Right lobe of liver (tissue), 6 donors: ENCODE measurements at regions not wholly inside any gene's neighbourhood (a gene's known extent, or its start where the extent isn't known, plus 50 kb on each side); places are given as distances from the start of the nearest gene placed in this dataset.

Experiments
- ATAC-seq, 4 donors: fragments of 200-7000 bp; cut with Tn5 transposase; one replicate each; pipeline ENCODE4 v1.9.1; 2020; ENCODE audit warnings: mild to moderate bottlenecking in 4 of 4, moderate library complexity in 4 of 4
- DNase-seq, 3 donors: peaks; one replicate each; pipeline ENCODE4 v3.0.0-alpha.2; 2020
- H3K27ac ChIP-seq, 3 donors: fragments of 200-600 bp; one replicate each; pipeline ENCODE4 v1.8.0; 2022
- H3K27me3 ChIP-seq, 2 donors: fragments of 200-600 bp; one replicate each; pipeline ENCODE4 v1.8.0; 2022
- H3K36me3 ChIP-seq, 4 donors: fragments of 200-600 bp; sonication (generic) in 1 of 4; one replicate each; pipeline versions ENCODE4 v1.5.1 to v1.8.0; 2017 to 2022; ENCODE audit warnings: control low read depth in 1 of 4
- H3K4me1 ChIP-seq, 4 donors: fragments of 200-600 bp; sonication (generic) in 1 of 4; one replicate each; pipeline versions ENCODE4 v1.5.1 to v1.8.0; 2017 to 2022; ENCODE audit warnings: control low read depth in 1 of 4
- H3K4me3 ChIP-seq, 3 donors: fragments of 200-600 bp; one replicate each; pipeline ENCODE4 v1.8.0; 2022
- H3K9me3 ChIP-seq, 4 donors: fragments of 200-600 bp; sonication (generic) in 1 of 4; one replicate each; pipeline versions ENCODE4 v1.5.1 to v1.8.0; 2017 to 2022; ENCODE audit warnings: control low read depth in 1 of 4
- POLR2A ChIP-seq: fragments of 450-650 bp; IDR thresholded peaks from one replicate; pipeline ENCODE4 v1.6.1; 2017; ENCODE audit warnings: antibody characterized with exemption, mild to moderate bottlenecking
- WGBS: methylation state at CpG from one replicate; pipeline ENCODE4 v1.1.6; 2018; ENCODE audit warnings: low coverage, low lambda C conversion rate; ENCODE audit not compliant: insufficient coverage; ENCODE audit errors: missing lambda C conversion rate; 5-methylcytosine and 5-hydroxymethylcytosine counted together
- intact Hi-C, 2 donors: fragments of 100-400 bp; cut with DNase I; formaldehyde crosslinking; loops; one replicate each; pipeline versions ENCODE4 v1.11.2 to v1.14.1; 2022
- TF ChIP-seq, protein P1 (sequence below), 4 donors: fragments of 200-600 bp in 3 of 4; fragments of 450-650 bp in 1 of 4; IDR thresholded peaks; one replicate each; pipeline versions ENCODE4 v1.5.1 to v1.8.0; 2016 to 2022; ENCODE audit warnings: antibody characterized with exemption in 4 of 4, mild to moderate bottlenecking in 2 of 4
- donor health status: DM: no; HTN: yes; CAD: no.
- donor health status: DM: no; HTN: no; CAD: no.
- donor health status: DM: no; HTN: no; CAD: no.
- donor health status: DM: no; HTN: yes; CAD: no.
- donor health status: DM: no; HTN: yes; CAD: no.

DNA sequence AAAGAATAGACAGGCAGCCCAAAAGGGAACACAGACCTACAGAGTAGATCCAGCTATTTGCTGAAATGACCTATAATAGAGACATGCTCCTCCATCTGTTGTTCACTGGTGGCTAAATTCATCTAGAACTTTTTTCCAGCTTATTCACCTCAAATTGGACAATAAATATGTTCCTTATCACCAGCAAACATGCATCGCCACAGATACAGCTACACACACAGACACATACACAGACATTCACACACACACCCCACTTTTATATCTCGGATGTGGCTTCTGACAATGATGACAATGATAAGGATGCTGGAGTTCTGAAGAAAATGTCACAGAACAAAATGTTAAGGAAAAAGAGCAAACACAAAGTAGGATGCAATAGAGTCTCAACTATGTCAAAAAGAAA lies 175.4 kb downstream of the LSM5 start:
- no peak overlapping the region for H3K27ac ChIP-seq
- no peak for TF ChIP-seq POLR2A
- TF ChIP-seq, protein P1, sequence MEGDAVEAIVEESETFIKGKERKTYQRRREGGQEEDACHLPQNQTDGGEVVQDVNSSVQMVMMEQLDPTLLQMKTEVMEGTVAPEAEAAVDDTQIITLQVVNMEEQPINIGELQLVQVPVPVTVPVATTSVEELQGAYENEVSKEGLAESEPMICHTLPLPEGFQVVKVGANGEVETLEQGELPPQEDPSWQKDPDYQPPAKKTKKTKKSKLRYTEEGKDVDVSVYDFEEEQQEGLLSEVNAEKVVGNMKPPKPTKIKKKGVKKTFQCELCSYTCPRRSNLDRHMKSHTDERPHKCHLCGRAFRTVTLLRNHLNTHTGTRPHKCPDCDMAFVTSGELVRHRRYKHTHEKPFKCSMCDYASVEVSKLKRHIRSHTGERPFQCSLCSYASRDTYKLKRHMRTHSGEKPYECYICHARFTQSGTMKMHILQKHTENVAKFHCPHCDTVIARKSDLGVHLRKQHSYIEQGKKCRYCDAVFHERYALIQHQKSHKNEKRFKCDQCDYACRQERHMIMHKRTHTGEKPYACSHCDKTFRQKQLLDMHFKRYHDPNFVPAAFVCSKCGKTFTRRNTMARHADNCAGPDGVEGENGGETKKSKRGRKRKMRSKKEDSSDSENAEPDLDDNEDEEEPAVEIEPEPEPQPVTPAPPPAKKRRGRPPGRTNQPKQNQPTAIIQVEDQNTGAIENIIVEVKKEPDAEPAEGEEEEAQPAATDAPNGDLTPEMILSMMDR (IDR thresholded peaks at IDR 0.05): no peak
- DNase-seq: no peak
- ATAC-seq: no peak
- no peak overlapping the region for H3K4me3 ChIP-seq
- H3K9me3 ChIP-seq: no peaks in the 10 kb centered on the region
- 71% methylated on average over 2 of the region's 2 CpGs for WGBS
- no peaks in the 10 kb centered on the region for H3K4me1 ChIP-seq
- H3K27me3 ChIP-seq: no peaks in the 10 kb centered on the region
- intact Hi-C loops: no loop called here
- no peaks in the 10 kb centered on the region for H3K36me3 ChIP-seq

DNA sequence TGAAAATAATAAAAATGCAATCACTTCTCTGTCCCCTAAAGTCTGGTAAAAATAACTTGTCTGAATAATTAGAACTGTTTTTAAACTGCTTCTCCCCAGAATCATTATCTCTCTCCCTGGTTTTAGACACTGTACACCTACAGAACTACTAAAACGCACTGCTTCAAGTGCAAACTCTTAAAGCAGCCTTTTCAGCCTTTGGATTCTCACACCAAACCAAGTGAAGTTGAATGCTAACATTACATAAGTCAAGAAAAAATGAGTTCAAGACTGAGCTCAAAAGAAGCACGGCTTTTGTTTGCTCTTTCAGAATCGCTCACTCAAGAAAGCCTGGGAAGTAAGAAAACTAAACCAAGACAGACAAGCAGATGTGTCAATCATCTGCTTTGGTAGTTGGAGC lies 188.8 kb downstream of the LSM5 start:
- Histone ChIP-seq H3K9me3 (no peaks in the 10 kb centered on the region), H3K27me3 (no peaks in the 10 kb centered on the region), H3K4me3 (no peak overlapping the region), H3K36me3 (no peaks in the 10 kb centered on the region), H3K27ac (no peak overlapping the region), H3K4me1 (no peaks in the 10 kb centered on the region)
- DNase-seq (no peak), ATAC-seq (no peak)
- TF ChIP-seq, protein P1 (IDR thresholded peaks at IDR 0.05): no peak
- no peak for TF ChIP-seq POLR2A
- 59% methylated on average over 3 of the region's 3 CpGs for WGBS
- intact Hi-C loops: no loop called here

DNA sequence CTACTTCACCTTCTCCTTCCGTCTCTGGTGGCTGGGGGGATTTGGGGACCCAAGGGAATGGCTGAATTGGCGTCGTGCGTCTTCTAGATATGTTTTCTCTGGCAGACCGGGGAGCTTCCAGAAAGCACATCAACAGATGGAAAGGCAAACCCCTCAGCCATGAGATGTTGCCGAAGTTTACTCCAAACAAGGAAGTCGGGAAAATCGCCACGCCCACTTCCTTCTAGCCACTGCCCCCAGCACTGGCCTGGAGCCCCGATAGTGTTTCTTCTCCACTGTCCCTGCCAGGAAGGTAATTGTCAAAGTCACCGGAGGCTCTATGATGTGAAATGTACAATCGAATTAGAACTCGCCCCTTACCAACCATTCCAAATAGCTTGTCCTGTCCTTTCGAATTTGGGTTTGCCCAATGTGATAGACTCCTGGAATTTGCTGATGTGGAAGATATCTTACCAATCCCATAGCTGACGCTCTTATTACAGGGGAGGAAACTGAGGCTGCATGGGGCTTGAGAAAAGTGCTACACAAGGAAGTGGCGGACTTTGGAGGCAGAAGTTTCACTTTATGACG lies 191.0 kb downstream of the LSM5 start:
- H3K4me1 ChIP-seq: no peaks in the 10 kb centered on the region
- intact Hi-C loops: no loop called here
- 20% methylated on average over 12 of the region's 17 CpGs for WGBS
- H3K27ac ChIP-seq: no peak overlapping the region
- no peaks in the 10 kb centered on the region for H3K36me3 ChIP-seq
- TF ChIP-seq POLR2A: no peak
- TF ChIP-seq, protein P1 (IDR thresholded peaks at IDR 0.05): no peak
- DNase-seq (peak in 1 of 3 donors; percentile 21), ATAC-seq (no peak)
- no peaks in the 10 kb centered on the region for H3K9me3 ChIP-seq
- no peaks in the 10 kb centered on the region for H3K27me3 ChIP-seq
- H3K4me3 ChIP-seq: peak overlapping the region in 2 of 3 donors; percentile 16 to 24

DNA sequence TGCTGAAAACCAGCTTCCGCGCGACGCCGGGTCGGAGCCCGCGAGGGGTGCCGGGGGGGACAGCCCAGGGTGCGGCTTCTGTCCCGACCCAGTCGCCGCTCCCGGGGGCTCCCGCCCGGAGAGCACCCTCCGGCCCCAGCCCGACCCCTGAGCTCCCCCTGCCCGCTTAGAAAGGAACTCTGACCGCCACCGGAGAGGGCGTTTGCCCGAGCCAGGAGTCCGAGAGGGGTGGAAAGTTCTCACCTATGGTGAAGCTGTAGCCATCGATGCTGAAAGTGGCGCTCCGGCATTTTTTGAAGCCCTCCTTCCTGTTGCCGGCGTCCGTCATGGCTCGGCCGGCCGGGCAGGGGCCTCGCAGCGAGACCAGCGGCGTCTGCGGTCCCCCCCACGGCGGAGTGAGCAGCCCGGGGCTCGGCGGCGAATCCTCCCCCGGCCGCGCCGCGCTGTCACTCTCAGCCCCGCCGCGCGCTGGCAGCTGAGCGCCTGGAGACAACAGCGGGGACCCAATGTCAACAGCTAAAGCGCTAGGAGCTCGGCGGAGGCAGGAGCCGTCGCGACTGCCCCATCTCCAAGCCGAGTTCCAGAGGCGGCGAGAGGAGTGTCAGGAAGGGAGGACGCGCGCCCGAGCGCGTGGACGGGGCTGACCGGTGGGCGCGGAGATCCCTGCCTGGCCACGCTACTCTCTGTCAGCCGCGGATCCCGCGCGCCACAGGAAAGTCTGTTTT lies 191.6 kb downstream of the LSM5 start:
- ATAC-seq: peak in 1 of 4 donors; percentile 21
- intact Hi-C loops: no loop called here
- no peaks in the 10 kb centered on the region for H3K36me3 ChIP-seq
- H3K4me1 ChIP-seq: no peaks in the 10 kb centered on the region
- H3K27me3 ChIP-seq: no peaks in the 10 kb centered on the region
- no peaks in the 10 kb centered on the region for H3K9me3 ChIP-seq
- 6% methylated on average over 33 of the region's 80 CpGs for WGBS
- TF ChIP-seq, protein P1 (IDR thresholded peaks at IDR 0.05): no peak
- TF ChIP-seq POLR2A: no peak
- H3K27ac ChIP-seq: no peak overlapping the region
- peak in 1 of 3 donors; percentile 20 for DNase-seq
- H3K4me3 ChIP-seq: peak overlapping the region in 2 of 3 donors; percentile 16 to 24
